GM23338 (cell line): ENCODE measurements at regions not wholly inside any gene's neighbourhood (a gene's known extent, or its start where the extent isn't known, plus 50 kb on each side); places are given as distances from the start of the nearest gene placed in this dataset.

Experiments used
- ATAC-seq: fragments of 200-7000 bp; cut with Tn5 transposase; 3 replicates; pipeline ENCODE4 v1.9.1; 2020
- DNase-seq: peaks from one replicate; pipeline ENCODE4 v3.0.0-alpha.2; 2015; ENCODE audit warnings: low spot score
- H2AFZ ChIP-seq: fragments of 200-600 bp; sonication (generic); 2 replicates; pipeline ENCODE4 v1.8.0; 2016; ENCODE audit warnings: antibody characterized with exemption, mild to moderate bottlenecking, moderate library complexity
- H3F3A ChIP-seq: fragments of 200-600 bp; sonication (generic); replicated peaks from 2 replicates; pipeline ENCODE4 v1.8.0; 2017; ENCODE audit warnings: antibody characterized with exemption, mixed run types, low read depth
- H3K27ac ChIP-seq: fragments of 200-600 bp; sonication (generic); 2 replicates; pipeline ENCODE4 v1.6.1; 2016; ENCODE audit warnings: low read depth
- H3K27me3 ChIP-seq: fragments of 200-600 bp; sonication (generic); 2 replicates; pipeline ENCODE4 v1.8.0; 2016; ENCODE audit warnings: mild to moderate bottlenecking, mixed run types, moderate library complexity; ENCODE audit not compliant: insufficient read depth
- H3K36me3 ChIP-seq: fragments of 200-600 bp; sonication (generic); 2 replicates; pipeline ENCODE4 v1.8.0; 2016; ENCODE audit warnings: mild to moderate bottlenecking; ENCODE audit not compliant: insufficient read depth
- H3K4me1 ChIP-seq: fragments of 200-600 bp; sonication (generic); 2 replicates; pipeline ENCODE4 v1.8.0; 2016; ENCODE audit warnings: mild to moderate bottlenecking, moderate library complexity; ENCODE audit not compliant: insufficient read depth
- H3K4me2 ChIP-seq: fragments of 200-600 bp; sonication (generic); 2 replicates; pipeline ENCODE4 v1.7.1; 2017; ENCODE audit warnings: mixed run types
- H3K4me3 ChIP-seq: fragments of 200-600 bp; sonication (generic); 2 replicates; pipeline ENCODE4 v1.6.1; 2016; ENCODE audit warnings: mixed run types
- H3K79me2 ChIP-seq: fragments of 200-600 bp; sonication (generic); replicated peaks from 2 replicates; pipeline ENCODE4 v1.8.0; 2017; ENCODE audit warnings: mild to moderate bottlenecking; ENCODE audit not compliant: insufficient read depth
- H3K9me2 ChIP-seq: fragments of 200-600 bp; sonication (generic); 2 replicates; pipeline ENCODE4 v1.8.0; 2017; ENCODE audit not compliant: insufficient read depth
- H4K20me1 ChIP-seq: fragments of 200-600 bp; sonication (generic); replicated peaks from 2 replicates; pipeline ENCODE4 v1.8.0; 2017; ENCODE audit warnings: mild to moderate bottlenecking; ENCODE audit not compliant: insufficient read depth
- H3K27ac Mint-ChIP-seq: 2 replicates; pipeline ENCODE4 v1.8.0; 2020; ENCODE audit warnings: inconsistent platforms, mild to moderate bottlenecking, moderate library complexity, mixed read lengths
- H3K27me3 Mint-ChIP-seq: 3 replicates; pipeline ENCODE4 v1.8.0; 2022; ENCODE audit warnings: low read depth, mild to moderate bottlenecking, moderate library complexity, mixed read lengths, inconsistent platforms; ENCODE audit not compliant: insufficient read depth, poor library complexity
- H3K36me3 Mint-ChIP-seq: 3 replicates; pipeline ENCODE4 v1.8.0; 2021; ENCODE audit warnings: low read depth, mild to moderate bottlenecking, inconsistent platforms, moderate library complexity, mixed read lengths
- H3K4me1 Mint-ChIP-seq: 3 replicates; pipeline ENCODE4 v1.8.0; 2020; ENCODE audit warnings: mild to moderate bottlenecking, inconsistent platforms, mixed read lengths
- H3K4me3 Mint-ChIP-seq: 3 replicates; pipeline ENCODE4 v1.8.0; 2021; ENCODE audit warnings: moderate library complexity, mild to moderate bottlenecking, inconsistent platforms, mixed read lengths
- H3K9me3 Mint-ChIP-seq: 3 replicates; pipeline ENCODE4 v1.8.0; 2020; ENCODE audit warnings: moderate library complexity, mild to moderate bottlenecking, inconsistent platforms, mixed read lengths
- CREB1 ChIP-seq: fragments of 250-450 bp; sonication (Bioruptor Pico); IDR thresholded peaks from 2 replicates; pipeline ENCODE4 v1.5.0; 2020; ENCODE audit warnings: low read depth, mild to moderate bottlenecking, moderate library complexity
- CTCF ChIP-seq, 2 experiments: fragments of 200-600 bp in 1 of 2; sonication (generic) in 1 of 2; conservative IDR thresholded peaks; 2 replicates each; pipeline versions ENCODE4 v1.5.1 to v1.6.1; 2016 to 2017; ENCODE audit warnings: antibody characterized with exemption in 2 of 2, low read depth in 2 of 2, mild to moderate bottlenecking in 2 of 2, moderate library complexity in 1 of 2
- EZH2 ChIP-seq: fragments of 200-600 bp; sonication (generic); IDR thresholded peaks from one replicate; pipeline ENCODE4 v1.8.0; 2017; ENCODE audit warnings: antibody characterized with exemption, mild to moderate bottlenecking, low read depth; ENCODE audit not compliant: unreplicated experiment
- JUNB ChIP-seq: IDR thresholded peaks from one replicate; pipeline ENCODE4 v1.6.1; 2016; ENCODE audit warnings: antibody characterized with exemption; ENCODE audit not compliant: unreplicated experiment
- NANOG ChIP-seq: IDR thresholded peaks from 2 replicates; pipeline ENCODE4 v1.6.1; 2016; ENCODE audit warnings: antibody characterized with exemption, borderline replicate concordance
- POLR2AphosphoS5 ChIP-seq: IDR thresholded peaks from 2 replicates; pipeline ENCODE4 v1.6.1; 2016; ENCODE audit warnings: antibody characterized with exemption, low read depth
- REST ChIP-seq: IDR thresholded peaks from one replicate; pipeline ENCODE4 v1.6.1; 2018; ENCODE audit warnings: antibody characterized with exemption; ENCODE audit not compliant: unreplicated experiment
- STAT1 ChIP-seq: IDR thresholded peaks from one replicate; pipeline ENCODE4 v1.6.1; 2016; ENCODE audit warnings: antibody characterized with exemption; ENCODE audit not compliant: unreplicated experiment
- ZNF114 ChIP-seq: fragments of 250-450 bp; sonication (Bioruptor Pico); IDR thresholded peaks from 2 replicates; pipeline ENCODE4 v1.5.0; 2020; ENCODE audit warnings: mild to moderate bottlenecking, moderate library complexity
- ZNF331 ChIP-seq: fragments of 250-450 bp; sonication (Bioruptor Pico); IDR thresholded peaks from 2 replicates; pipeline ENCODE4 v1.5.0; 2020; ENCODE audit warnings: low read depth, mild to moderate bottlenecking, moderate library complexity
- ZNF462 ChIP-seq: fragments of 250-450 bp; sonication (Bioruptor Pico); IDR thresholded peaks from 2 replicates; pipeline ENCODE4 v1.5.0; 2020; ENCODE audit warnings: mild to moderate bottlenecking, moderate library complexity

GRCh38 chr14:98931126-98931525, 340.9 kb downstream of the BCL11B start (continued):
- TF ChIP-seq STAT1 (no peak), ZNF114 (CRISPR knock-in tag) (no peak), ZNF331 (CRISPR knock-in tag) (no peak), NANOG (no peak), CTCF (conservative IDR thresholded peaks at IDR 0.05; ENCODE audit: low read depth in 2 of 2) (no peak), EZH2 (no peak), CREB1 (CRISPR knock-in tag) (no peak), POLR2AphosphoS5 (no peak)

GRCh38 chr14:98931911-98932310, 340.1 kb downstream of the BCL11B start:
- ATAC-seq: no peak
- Histone ChIP-seq H3F3A (no peaks in the 10 kb centered on the region), H4K20me1 (no peaks in the 10 kb centered on the region), H3K27ac (no peak overlapping the region), H3K36me3 (no peaks in the 10 kb centered on the region), H2AFZ (no peak overlapping the region), H3K79me2 (no peaks in the 10 kb centered on the region), H3K27me3 (no peaks in the 10 kb centered on the region), H3K4me2 (no peak overlapping the region), H3K4me3 (no peak overlapping the region), H3K4me1 (no peaks in the 10 kb centered on the region), H3K9me2 (no peaks in the 10 kb centered on the region)
- Mint-ChIP-seq H3K27me3 (peaks cover 8% of the 10 kb centered on the region), H3K27ac (no peak overlapping the region), H3K4me3 (no peak overlapping the region), H3K9me3 (no peaks in the 10 kb centered on the region; the same call in 2 of the 3 replicates), H3K36me3 (no peaks in the 10 kb centered on the region), H3K4me1 (no peaks in the 10 kb centered on the region)
- no peak for DNase-seq
- no peak for TF ChIP-seq STAT1
- TF ChIP-seq NANOG: no peak
- TF ChIP-seq EZH2: no peak
- no peak for TF ChIP-seq REST
- TF ChIP-seq CTCF (conservative IDR thresholded peaks at IDR 0.05; ENCODE audit: low read depth in 2 of 2): no peak
- no peak for TF ChIP-seq ZNF462 (CRISPR knock-in tag)
- TF ChIP-seq JUNB: no peak
- no peak for TF ChIP-seq ZNF331 (CRISPR knock-in tag)
